HG03060 (cell line): ENCODE measurements at regions not wholly inside any gene's neighbourhood (a gene's known extent, or its start where the extent isn't known, plus 50 kb on each side); places are given as distances from the start of the nearest gene placed in this dataset.

ENCODE experiments used
- ATAC-seq: cut with Tn5 transposase; IDR thresholded peaks from one replicate; pipeline ENCODE4 v1.9.1; 2021; ENCODE audit warnings: low read depth, moderate number of reproducible peaks; ENCODE audit not compliant: unreplicated experiment

GRCh38 chr12:105907982-105908381, 230.8 kb downstream of the NUAK1 start:
- no peak for ATAC-seq

- ATAC-seq, result no peak
Observed at GRCh38 chr12:105910030-105910429, 228.7 kb downstream of the NUAK1 start.

- no peak for ATAC-seq
Observed at GRCh38 chr12:105911966-105912365, 226.8 kb downstream of the NUAK1 start.

- ATAC-seq, result no peak
Observed at GRCh38 chr12:105912882-105913678, 225.7 kb downstream of the NUAK1 start.

DNA sequence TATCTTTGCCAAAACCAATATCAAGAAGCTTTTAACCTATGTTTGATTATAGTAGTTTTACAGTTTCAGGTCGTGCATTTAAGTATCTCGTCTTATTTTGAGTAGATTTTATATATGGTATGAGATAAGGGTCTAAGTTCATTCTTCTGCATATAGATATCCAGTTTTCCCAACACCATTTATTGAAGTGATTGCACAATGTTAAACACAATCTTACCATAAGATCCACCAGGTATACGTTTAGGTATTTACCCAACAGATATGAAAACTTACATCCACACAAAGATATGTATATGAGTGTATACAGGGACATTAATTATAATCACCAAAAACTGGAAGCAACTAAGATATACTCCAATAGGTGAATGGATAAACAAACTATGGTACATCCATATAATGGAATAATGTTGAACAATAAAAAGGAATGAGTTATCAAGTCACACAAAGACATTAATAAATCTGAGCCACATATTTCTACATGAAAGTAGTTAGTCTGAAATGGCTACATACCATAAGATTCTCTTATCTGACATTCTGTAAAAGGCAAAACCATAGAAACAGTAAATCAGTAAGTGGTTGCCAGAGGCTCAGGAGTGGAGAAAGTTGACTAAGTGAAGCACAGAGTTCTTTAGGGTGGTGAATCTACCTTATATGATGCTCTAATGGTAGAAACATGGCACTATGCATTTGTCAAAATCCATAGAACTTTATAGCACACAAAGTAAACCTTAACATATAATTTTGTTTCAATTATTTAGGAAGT, 222.6 kb downstream of the NUAK1 start:
- ATAC-seq, result no peak

GRCh38 chr12:105916760-105917039, 222.1 kb downstream of the NUAK1 start:
- ATAC-seq, result no peak

DNA sequence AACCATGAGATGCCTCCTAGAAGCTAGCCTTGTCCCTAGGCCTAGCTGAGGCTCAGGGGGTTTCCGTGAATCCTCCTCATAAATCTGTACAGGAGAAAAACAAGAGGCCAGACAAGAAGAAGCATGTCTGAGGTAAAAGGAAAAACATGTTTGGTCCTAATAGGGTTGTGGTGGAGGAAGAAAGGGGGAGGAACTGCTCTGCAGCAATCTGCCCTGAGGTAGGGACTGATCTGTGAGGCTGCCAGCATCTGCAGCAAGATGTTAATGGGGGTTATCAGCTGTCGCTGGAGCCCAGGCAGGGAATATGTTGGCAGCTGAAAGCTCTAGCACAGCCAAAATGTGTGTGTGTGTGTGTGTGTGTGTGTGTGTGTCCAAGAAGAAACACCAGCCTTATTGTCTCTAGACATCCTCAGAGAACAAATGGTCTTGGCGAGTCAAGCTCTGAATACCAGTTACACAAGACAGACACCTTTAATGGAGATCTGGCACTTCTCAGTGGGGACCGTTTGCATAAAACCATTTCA, 218.5 kb downstream of the NUAK1 start:
- ATAC-seq, result no peak

- ATAC-seq, result no peak
Observed at GRCh38 chr12:105921055-105921454, 217.7 kb downstream of the NUAK1 start.

DNA sequence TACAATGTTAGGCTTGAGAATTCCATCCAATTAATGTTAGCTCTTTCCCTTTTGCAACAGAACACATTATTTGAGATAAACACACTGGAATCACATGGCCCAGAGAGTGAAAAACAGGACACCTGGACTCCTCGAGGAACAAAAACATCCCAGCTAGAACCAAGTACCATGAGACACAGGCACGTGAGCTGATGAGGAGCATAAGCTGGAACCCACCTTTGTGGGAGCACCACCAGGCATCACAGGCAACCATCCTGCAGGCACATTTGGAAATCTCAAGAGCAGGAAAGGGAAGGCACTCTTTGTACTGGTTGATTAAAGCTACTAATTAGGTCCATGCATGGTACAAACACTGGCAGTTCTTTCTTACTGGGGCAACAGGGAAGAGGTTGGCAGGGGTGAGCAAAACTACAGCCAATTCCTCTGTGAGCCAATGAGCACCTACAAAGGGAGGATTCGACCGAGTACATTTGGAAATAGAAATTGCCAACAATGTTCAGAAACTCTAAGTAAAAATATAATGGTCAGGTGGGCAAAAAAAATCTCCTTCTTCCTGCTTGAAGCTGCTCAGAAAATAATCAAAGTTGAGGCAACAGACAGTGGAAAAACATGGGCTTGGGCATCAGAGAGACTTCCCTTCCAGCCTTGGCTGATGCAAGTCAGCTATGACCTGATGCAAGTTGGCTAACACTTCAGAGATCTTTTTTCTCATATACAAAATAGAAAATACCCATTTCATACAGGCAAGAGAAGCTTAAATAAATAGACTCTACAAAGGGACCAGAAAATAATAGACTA, 216.7 kb downstream of the NUAK1 start:
- no peak for ATAC-seq

DNA sequence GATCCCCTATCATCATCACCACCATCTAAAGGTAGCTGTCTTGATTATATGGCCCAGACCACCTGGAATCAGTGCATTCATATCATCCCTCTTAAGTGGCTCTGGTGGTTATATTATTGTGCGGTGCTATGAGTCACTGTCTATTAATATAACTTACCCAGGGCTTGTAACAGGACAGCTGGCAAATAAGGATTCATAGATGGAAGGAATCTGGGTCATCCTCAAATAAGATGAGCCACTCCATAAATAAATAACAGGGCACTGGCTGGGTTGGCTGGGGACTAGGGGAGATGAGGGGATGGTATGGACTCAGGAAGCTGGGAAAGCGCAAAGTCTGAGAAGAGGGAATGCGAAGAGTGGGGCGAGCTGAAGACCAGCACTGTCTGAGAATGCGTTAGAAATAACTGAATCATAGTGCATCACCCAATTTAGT, 216.1 kb downstream of the NUAK1 start:
- ATAC-seq, result no peak

DNA sequence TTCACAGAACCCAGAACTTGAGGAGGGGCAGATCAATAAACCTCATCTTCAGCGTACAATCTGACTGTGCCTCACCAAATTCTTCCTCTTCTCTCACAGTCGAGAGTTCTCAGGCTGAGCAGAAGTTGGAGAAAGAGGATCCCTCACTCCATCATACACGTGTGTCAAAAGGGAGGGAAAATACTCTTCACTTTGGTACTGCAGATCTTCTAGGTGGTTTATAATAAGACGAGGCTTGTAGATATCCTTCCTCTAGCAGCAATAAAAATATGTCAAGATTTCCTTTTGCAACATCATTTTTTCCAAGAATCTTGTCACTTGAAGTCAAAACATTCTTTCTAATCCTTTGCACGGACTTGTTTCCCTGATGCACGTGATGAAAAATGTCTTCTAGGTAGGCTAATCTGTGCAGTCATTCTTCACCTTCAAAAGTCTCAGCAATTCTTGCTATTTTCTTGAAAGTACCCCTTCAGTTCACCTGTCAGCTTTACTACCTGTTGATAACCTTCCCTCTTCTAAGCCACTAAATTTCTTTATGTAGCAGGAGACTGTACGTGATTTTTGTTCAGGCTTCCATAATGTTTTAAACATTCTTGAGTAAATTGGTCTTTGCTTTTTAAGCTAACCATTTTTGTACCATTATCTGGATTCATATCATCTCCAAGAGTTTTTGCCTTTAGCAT, 214.1 kb downstream of the NUAK1 start:
- no peak for ATAC-seq

- no peak for ATAC-seq
Observed at GRCh38 chr12:105927564-105927963, 211.2 kb downstream of the NUAK1 start.

- no peak for ATAC-seq
Observed at GRCh38 chr12:105928436-105928835, 210.3 kb downstream of the NUAK1 start.

DNA sequence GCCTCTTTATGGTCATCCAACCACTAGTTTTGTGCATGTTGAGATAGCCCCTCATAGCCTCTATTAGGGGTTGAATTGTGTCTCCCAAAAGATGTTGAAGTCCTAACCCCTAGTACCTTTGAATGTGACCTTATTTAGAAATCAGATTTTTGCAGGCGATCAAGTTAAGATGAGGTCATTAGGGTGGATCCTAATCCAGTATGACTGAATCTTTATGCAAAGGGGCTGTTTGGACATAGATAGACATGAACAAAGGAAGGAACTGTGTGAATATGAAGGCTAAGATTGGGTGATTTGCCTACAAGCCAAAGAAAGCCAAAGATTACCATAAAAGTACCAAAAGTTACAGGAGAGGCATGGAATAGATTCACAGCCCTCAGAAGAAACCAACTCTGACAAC, 209.6 kb downstream of the NUAK1 start:
- no peak for ATAC-seq

GRCh38 chr12:105930557-105931503, 207.9 kb downstream of the NUAK1 start:
- no peak for ATAC-seq

DNA sequence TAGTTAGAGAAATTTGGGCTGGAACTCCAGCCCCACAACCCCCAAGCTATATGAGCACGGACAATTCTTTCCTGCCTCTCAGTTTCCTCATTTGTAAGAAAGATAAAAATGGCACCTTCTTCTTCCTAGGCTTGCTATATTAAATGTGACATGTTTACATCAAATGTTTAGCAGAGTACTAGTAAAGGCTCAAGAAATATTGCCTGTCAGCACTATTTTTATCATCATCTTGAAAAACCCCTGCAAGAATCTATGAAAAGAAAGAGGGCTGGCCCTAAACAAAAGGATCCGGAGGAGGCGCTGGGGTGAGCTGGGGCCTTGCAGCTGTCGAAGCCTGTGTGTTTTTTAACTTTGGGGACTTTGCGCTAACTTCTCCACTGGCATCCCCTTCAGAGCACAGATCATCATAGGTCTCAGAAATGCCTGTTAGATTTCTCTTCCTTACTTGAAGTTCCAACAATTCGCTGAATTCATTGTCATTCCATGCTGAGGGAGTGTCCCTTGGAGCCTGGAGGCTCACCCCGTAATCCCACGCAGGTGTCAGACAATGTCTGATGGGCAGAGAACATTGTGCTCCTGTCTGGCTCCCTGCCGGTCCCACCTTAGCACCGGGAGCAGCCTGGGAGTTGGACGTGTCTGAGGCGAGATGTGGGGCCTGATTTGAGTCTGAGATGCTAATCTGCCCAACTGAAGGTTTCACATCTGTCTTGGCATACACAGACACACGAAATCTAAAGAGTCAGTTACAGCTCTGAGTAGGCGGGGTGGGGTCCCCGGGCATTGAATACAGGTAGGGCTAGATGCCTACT, 206.8 kb downstream of the NUAK1 start:
- ATAC-seq, result no peak

GRCh38 chr12:105933671-105934665, 204.8 kb downstream of the NUAK1 start:
- ATAC-seq, result no peak
